ENCODE measurements at regions not wholly inside any gene's neighbourhood (a gene's known extent, or its start where the extent isn't known, plus 50 kb on each side); places are given as distances from the start of the nearest gene placed in this dataset.
"Not testable (repeated sequence)": the region's sequence is repeated elsewhere in the genome, so short reads cannot be mapped to it uniquely, and the experiment has no call there.

DNA sequence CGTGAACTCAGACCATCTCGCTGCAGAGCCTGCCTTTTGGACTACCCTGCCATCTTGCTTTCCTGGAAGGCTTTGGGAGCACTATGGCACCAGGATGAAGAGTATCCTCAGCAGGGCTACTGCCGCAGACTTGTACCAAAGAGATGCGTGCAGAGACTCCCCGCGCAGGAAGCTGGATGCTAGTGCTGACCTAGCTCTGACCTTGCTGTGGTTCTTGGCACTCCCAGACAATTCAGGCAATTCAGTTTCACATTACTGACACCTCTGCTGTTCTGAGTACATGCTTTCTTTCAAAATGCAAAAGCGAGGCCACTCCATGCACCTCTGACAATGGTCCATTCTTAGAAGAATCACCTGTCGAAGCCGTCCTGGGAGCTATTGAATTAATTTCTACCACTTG is 251.5 kb upstream of the MEX3C start:
- DNase-seq (ENCODE audit: low read depth in 2 of 2) = no peak

DNA sequence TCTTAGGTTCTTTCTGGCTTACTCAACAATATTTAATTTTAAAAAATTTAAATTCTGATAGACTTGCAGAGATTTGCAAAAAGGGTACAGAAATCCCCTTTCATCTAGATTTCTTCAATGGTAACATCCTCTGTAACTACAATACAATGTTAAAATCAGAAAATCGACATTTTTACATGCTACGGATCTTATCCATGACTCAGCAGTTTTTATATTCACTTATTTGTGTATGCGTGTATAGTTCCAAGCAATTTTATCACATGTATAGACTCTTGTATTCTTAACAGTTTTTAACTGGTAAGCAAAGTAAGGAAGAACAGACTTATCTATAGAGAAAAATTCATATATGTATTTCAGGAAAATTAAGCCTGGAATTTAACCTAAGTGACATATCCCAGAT is 256.1 kb upstream of the MEX3C start:
- DNase-seq (ENCODE audit: low read depth in 2 of 2) = no peak

DNA sequence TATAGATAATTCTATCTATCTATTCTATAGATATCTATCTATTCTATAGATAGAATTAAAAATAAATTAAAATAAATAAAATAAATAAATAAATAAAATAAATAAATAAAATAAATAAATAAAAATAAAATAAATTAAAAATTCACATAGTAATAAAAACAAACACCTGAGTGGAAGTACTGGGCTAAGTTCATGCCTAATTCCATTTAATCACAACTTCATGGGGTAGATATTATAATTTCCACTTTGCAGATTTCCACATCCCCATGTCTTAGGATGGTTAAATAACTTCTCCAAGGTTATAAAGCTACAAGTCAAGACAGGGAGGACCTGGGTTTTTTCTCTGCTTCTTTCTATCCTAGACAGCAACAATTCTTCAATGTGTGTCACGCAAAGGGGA is 261.4 kb upstream of the MEX3C start:
- no peak for DNase-seq (ENCODE audit: low read depth in 2 of 2)

DNA sequence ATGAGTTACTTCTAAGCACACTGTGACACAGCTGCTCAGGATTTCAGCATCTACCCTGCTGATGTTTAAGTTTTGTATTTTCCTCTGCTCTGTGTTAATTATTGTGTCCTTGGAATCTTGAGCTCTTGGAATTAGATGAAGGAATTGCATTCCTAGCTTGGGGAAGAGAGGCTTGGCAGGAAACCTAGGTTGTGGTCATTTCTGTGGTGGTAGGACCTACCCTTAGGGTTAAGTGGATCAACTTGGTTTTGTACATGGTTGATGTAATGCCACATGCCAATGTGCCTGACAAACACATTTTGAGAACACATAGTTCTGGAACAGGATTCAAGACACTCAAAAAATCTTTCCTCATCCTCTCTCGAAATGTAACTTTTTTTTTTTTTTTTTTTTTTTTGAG is 264.5 kb upstream of the MEX3C start:
- no peak for DNase-seq (ENCODE audit: low read depth in 2 of 2)

DNA sequence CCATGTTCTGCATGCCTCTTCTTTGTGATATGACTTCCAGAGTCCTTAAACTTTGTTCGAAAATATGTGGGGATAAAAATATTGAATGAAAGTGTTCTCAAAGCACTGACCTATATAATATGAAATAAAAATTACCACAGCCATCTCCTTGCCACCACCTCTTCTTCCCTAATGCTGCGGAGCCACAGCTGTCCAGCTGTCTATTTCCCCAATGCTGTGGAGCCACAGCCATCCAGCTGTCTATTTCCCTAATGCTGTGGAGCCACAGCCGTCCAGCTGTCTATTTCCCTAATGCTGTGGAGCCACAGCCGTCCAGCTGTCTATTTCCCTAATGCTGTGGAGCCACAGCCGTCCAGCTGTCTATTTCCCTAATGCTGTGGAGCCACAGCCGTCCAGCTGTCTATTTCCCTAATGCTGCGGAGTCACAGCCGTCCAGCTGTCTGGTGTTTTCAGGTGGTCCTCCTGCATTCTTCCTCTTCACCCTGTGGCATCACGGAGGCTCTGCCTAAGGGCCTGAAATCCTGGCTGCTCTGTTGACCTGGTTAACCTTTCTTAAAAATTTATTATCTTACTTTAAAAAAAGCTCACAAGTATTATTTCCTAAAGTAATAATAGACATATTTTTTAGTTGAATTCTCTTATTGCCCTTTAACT is 266.1 kb upstream of the MEX3C start:
- DNase-seq (ENCODE audit: low read depth in 2 of 2) = no peak

DNA sequence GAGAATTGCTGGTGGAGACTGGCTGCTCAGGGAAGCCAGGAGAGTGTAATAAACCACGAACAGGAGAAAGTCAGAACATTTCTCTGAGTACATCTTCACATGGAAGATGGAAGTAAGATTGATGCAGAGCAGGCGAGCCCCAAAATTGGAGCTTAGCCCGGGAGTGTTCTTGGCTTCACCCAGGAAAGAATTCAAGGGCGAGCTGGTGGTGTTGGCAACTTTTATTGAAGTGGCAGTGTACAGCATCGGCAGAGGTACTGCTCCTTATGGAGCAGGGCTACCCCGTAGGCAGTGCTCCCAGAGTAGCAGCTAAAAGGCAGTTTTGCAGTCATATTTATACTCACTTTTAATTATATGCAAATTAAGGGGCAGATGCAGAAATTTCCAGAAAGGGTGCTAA is 281.4 kb upstream of the MEX3C start:
- no peak for DNase-seq (ENCODE audit: low read depth in 2 of 2)

DNA sequence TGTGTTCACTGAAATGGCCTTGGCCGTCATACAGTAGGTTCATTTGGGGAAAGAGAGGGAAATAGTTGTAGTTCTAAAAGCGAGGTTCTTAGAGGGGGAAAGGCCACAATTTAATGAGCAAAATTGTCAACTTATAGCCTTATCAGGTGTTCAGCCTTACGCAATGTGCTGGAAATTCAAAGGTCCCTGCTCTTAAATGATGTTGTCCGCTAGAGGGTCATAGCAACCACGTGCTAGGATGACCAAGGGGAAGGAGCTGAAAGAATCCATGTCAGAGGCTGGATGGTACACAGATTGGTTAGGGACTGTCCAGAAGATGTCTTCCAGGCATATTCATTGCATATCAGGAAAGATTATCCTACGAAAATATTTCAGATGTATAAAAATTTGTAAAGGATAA is 282.3 kb upstream of the MEX3C start:
- DNase-seq (ENCODE audit: low read depth in 2 of 2) = no peak

DNA sequence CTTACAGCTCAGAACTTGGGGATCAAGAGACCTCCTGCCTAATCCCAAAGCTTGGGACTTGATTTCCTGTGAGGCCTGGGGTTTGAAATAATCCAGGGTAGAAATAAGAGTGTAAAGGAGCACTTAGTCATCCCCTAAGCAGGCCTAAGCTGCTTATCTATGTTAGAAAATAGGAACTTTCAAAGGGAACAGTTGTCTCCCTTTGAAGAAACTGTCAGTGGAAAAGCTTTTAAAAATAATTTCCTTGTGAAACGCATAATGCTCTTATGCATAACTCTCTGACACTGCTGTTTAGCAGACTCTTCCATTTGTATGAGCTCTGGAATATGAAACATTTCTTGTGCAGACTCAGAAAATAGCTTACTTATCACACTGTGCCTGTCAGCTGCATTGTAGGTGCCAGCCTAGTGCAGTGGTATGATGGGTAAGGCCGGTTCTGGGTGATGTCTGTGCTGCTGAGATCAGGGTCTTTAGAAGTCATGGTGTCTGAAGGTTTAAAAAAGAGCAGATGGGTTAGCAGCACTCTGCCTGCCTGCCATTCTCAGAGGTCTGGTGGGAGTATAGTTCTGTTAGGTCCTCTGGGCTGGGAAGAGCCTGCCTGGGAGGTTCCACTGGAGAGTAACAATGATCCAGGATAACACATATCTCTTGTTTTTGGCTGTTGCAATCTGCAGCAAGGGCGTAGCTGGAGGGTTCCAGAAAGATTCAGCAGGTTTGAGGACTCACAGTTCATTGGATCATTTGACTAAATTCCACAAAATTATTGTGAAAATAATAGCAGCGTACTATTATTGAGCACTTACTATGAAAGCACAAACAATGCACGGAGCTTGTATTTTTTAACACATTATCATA is 283.2 kb upstream of the MEX3C start:
- no peak for DNase-seq (ENCODE audit: low read depth in 2 of 2)

DNA sequence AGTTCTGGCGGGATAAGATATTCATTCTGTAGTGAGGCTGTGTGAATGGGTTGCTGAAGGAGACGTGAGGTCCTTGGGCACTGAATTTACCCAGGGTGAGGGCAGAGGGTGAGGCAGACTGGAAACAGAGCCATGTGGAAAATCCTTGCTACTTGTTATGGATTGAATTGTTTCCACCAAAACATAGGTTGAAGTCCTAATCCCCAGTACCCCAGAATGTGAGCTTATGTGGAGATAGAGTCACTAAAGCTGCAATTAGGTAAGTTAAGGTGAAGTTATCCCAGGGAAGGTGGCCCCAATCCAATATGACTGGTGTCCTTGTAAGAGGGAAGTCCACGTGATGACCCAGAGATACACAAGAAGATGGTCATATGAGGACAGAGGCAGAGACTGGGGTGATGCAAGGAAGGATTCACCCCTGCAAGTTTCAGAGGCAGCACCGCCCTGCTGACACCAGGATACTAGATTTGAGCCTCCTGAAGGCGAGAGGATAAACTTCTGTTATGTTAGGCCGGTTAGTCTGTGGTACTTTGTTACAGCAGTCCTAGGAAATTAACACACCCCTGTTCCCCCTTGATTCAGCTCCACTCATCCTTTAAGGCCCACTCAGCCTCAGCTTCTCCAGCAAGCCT is 289.4 kb upstream of the MEX3C start:
- no peak for DNase-seq (ENCODE audit: low read depth in 2 of 2)

DNA sequence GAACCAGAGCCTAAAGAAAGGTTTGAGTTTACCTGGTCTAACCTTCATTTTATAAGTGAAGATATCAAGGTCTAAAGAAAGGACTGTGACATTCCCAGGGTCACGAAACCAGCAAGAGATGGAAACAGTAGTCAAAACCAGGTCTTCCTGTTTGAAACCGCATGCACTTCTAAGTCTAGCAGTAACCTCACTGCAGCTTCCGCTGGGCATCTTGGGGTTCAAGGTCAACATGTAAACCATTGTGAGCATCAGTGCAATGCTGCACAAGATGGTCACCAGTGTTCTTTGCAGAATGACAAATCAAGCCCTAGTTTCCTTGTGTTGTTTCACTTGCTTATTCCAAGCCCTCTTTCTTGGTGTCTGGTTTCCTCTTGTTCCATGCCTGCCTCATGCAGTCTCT is 292.9 kb upstream of the MEX3C start:
- no peak for DNase-seq (ENCODE audit: low read depth in 2 of 2)

DNA sequence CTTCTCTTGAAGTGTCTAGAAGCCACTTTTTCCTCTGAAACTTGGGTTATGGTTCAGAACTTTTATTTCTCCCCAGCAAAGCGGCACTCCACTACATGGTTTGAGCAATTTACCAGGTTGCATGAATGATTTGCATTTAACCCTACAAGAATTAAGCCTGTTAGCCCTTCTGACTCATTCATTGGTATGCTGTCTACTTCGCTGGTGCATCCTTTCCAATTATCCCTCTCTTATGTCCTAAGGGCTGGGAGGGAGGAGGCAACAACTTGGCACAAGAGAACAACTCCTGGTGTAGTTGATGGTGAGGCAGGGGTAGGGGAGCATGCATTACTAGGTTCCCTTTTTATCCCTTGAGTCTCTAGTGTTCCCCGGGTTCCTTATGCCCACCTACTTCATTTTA is 293.4 kb upstream of the MEX3C start:
- DNase-seq (ENCODE audit: low read depth in 2 of 2) = no peak

DNA sequence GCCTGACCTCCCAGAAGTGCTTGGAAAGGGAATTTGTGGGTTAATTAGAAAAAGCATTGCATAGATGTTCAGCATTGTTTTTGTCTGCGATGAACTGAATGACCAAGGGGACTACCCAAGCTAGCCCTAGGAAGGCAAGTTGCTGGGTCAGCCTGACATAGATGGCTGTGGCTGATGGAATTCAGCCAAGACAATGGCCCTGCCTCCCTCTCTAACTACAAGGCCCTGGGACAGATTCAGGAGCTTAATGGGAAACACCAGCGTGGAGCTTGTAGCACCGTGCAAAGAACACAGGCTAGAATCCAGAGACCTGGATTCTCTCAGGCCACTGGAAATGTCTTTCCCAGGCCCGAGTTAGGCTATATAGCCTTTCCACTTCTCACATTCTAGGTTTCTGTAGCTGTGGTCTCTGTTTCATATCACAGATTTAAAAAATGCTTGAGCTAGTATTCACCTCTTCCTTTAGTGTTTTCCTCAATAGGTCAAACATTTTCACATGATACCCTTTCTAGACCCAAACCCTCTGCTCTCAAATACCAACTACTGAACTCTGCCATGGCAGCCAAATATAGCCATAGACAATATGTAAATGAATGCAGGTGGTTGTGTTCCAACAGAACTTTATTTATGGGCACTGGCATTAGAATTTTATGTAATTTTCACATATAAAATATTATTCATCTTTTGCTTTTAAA is 294.3 kb upstream of the MEX3C start:
- no peak for DNase-seq (ENCODE audit: low read depth in 2 of 2)

DNA sequence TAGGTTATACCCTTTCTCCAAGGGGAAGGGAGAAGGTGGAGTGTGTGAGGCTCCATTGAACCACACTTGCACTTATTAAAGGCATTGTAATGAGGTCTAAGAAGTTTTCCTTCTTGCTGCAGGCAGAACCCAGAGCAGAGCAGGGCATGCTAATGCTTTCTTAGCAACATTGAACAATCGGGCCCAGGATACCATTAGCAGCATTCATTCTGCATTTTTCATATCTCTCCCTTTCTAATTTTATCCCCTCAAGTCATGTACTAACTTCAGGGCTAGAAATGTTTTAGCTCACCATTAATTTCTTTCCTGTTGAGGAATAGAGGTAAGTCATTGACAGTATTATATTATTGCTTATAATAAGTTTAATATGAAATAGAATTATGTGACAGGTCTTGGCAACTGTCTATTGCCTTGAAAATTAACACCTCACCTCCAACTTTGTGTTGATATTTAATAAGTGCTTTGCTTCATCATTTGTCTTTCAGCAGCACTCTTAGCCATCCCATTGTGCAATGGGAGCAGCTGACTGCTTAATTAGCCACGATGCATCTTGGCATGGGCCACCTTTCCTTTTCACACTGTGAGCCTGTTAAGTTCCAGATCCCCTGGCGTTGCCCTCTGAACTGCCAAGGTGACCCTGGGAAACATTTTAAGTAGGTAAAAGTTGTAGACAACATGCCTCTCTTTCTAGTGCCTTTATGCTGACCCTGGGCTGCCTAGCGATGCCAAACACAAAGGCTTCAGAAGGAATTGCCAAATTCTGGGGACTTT is 300.8 kb upstream of the MEX3C start:
- no peak for DNase-seq (ENCODE audit: low read depth in 2 of 2)

DNA sequence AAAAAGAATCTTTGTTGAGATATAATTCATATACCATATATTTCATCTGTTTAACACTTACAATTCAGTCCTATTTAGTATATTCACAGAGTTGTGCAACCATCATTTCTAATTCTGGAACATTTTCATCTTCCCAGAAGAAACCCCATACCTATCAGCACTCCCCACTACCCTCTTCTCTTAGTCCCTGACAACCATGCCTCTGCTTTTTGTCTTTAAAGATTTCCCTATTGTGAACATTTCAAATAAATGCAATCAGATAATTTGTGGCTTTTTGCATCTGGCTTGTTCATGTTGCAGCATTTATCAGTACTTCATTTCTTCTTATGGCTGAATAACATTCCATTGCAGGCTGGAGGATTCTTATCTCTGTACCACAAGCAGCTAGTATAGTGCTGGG is 305.9 kb upstream of the MEX3C start:
- no peak for DNase-seq (ENCODE audit: low read depth in 2 of 2)

DNA sequence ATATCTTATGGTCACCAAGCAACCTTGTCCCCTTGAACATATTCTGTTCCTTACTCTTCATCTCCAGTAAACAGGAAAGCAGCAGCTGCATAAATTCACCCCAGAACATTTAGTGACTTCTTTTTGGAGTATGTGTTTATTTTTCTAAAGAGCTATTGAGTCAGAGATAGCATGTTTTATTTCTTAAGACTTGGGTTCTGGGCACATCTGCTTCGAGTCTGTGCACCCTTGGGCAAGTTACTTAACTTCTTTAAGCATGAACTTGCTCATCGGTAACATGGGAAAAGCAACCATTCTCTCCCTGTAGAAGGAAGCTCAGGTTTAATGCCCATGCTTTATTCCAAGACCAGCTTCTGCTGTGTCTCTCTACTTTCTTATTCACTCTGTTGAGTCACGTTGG is 309.3 kb upstream of the MEX3C start:
- DNase-seq (ENCODE audit: low read depth in 2 of 2) = no peak

DNA sequence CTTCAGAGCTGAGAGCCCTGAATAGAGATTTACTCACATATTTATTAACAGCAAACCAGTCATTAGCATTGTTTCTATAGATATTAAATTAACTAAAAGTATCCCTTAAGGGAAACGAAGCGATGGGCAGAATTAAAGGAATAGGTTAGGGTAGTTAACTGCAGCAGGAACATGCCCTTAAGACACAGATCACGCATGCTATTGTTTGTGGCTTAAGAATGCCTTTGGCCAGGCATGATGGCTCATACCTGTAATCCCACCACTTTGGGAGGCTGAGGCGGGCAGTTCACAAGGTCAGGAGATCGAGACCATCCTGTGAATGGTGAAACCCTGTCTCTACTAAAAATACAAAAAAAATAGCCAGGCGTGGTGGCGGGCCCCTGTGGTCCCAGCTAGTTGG is 310.9 kb upstream of the MEX3C start:
- DNase-seq (ENCODE audit: low read depth in 2 of 2) = not testable (repeated sequence)

DNA sequence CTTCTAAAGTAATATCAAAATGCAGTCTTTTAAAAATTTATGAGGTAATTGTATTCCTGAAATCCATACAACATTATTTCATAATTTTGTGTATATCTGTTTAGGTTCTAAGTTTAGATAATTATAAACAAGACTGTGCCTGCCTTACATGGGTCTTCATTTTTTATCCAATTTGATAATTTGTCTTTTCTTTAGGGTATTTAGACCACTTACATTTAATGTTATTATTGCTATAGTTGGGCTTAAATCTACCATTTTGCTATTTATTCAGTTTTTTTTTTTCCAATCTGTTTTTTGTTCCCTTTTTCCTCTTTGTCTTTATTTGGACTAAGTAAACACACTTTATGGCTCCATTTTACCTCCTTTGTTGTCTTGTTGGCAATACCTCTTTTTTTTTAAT is 312.5 kb upstream of the MEX3C start:
- no peak for DNase-seq (ENCODE audit: low read depth in 2 of 2)

DNA sequence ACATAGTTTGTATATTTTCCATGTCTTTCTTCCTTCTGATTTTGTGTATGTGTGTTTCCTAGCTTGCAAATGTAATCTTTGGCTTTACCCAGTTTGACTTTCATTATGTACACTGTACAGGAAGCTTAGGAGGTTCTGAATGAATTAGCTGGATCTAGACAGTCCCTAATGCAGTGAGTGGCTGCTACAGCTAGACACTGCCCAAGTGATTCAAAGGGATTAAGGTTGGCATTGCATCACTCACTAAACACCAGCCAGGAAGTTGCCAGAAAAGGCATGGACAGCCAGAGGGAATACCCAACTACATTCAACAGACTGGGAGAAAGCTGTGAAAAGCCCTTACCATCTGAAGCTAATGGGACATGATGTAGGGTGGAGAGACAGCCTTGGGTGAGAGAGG is 316.0 kb upstream of the MEX3C start:
- no peak for DNase-seq (ENCODE audit: low read depth in 2 of 2)

DNA sequence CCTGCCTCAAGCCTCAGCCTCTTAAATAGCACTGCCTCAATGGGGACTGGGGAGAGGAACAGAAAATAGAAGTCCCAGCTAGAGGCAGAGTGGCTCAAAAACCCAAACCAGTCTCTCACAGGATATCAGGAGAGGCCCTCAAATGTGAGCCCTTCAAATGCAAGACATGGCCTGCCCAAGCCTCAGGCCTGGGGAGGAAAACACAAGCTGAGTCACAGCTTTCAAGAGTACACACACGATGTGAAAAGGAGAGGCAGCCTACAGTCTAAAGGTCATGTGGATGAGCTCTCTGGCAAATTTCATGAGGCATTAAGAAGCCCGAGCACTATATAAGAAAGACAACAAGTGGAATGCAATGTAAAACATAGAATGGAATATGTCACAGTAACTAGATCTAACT is 316.6 kb upstream of the MEX3C start:
- no peak for DNase-seq (ENCODE audit: low read depth in 2 of 2)

DNA sequence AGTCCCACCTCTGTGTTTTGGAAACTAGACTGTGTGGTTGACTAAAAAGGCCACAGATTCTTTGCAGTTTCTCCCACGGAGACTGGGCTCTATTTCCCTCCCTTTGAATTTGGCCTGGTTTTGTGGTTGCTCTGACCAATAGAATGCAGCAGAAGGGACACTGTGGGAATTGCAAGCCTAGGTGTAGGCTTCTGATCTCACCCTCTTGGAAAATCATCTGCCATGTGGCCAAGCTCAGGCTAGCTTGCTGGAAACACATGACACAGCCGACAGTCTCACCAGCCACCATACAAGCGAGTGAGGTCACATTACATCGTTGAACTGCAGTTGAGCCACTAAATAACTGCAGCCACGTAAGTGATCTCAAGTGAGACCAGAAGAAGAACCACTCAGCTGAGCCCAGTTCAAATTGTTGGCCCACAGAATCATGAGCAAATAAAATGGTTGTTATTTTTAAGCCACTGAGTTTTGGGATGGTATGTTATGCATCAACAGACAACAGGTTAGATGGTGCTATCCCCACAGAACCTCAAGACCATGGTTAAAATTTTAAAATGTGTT is 319.1 kb upstream of the MEX3C start:
- DNase-seq (ENCODE audit: low read depth in 2 of 2) = no peak

DNA sequence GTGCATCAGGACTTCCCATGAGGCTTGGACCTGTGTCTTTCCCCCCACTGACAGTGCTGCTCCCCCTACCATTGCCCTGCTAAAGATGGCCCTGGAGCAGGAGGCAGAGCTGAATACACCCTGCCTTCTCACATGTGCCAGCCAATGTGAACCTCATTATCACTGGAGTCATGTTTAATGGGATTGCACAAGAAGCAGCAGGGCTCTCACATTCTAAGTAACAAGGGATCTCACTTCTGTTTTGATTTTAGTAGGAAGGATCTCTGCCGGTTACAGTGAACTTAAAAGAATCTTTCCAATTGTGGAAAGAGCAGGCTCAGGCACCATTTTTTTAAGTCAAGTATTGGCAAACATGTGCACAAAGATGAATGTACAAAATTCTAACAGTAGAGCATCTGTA is 322.1 kb upstream of the MEX3C start:
- DNase-seq (ENCODE audit: low read depth in 2 of 2) = no peak

All from lung microvascular endothelial cell (primary cell).